ENCODE measurements at regions not wholly inside any gene's neighbourhood (a gene's known extent, or its start where the extent isn't known, plus 50 kb on each side); places are given as distances from the start of the nearest gene placed in this dataset.

GRCh38 chr5:92565673-92566072, 1015.3 kb downstream of the NR2F1-AS1 start:
- no peak for ATAC-seq
- no peaks in the 10 kb centered on the region for H3K4me1 ChIP-seq (ENCODE audit: low read depth)
- intact Hi-C loops (cut with DNase I, micrococcal nuclease): no loop called here
- DNase-seq: no peak
- H3K36me3 ChIP-seq (ENCODE audit: low read depth): no peaks in the 10 kb centered on the region
- no peaks in the 10 kb centered on the region for H3K9me3 ChIP-seq
- H3K4me3 ChIP-seq: no peak overlapping the region
- TF ChIP-seq CTCF (IDR thresholded peaks at IDR 0.05): no peak

GRCh38 chr5:92562065-92562464, 1019.0 kb downstream of the NR2F1-AS1 start:
- Histone ChIP-seq H3K36me3 (ENCODE audit: low read depth) (no peaks in the 10 kb centered on the region), H3K4me1 (ENCODE audit: low read depth) (no peaks in the 10 kb centered on the region), H3K9me3 (no peaks in the 10 kb centered on the region), H3K4me3 (no peak overlapping the region)
- intact Hi-C loops (cut with DNase I, micrococcal nuclease): no loop called here
- DNase-seq (no peak), ATAC-seq (no peak)
- no peak for TF ChIP-seq CTCF (IDR thresholded peaks at IDR 0.05)

- intact Hi-C loops (cut with DNase I, micrococcal nuclease): no loop called here
- DNase-seq: no peak
- no peaks in the 10 kb centered on the region for H3K4me1 ChIP-seq (ENCODE audit: low read depth)
- no peaks in the 10 kb centered on the region for H3K36me3 ChIP-seq (ENCODE audit: low read depth)
- no peak for ATAC-seq
- no peak overlapping the region for H3K4me3 ChIP-seq
- H3K9me3 ChIP-seq: no peaks in the 10 kb centered on the region
- TF ChIP-seq CTCF (IDR thresholded peaks at IDR 0.05): no peak
Measured at GRCh38 chr5:92561411-92561959, 1019.5 kb downstream of the NR2F1-AS1 start.

GRCh38 chr5:92560698-92561401, 1020.2 kb downstream of the NR2F1-AS1 start:
- DNase-seq (no peak), ATAC-seq (no peak)
- intact Hi-C loops (cut with DNase I, micrococcal nuclease): no loop called here

GRCh38 chr5:92559781-92560180, 1021.2 kb downstream of the NR2F1-AS1 start:
- Histone ChIP-seq H3K9me3 (no peaks in the 10 kb centered on the region), H3K4me3 (no peak overlapping the region), H3K36me3 (ENCODE audit: low read depth) (no peaks in the 10 kb centered on the region), H3K4me1 (ENCODE audit: low read depth) (no peaks in the 10 kb centered on the region)
- no peak for TF ChIP-seq CTCF (IDR thresholded peaks at IDR 0.05)
- no peak for DNase-seq
- ATAC-seq: no peak
- intact Hi-C loops (cut with DNase I, micrococcal nuclease): no loop called here

More at GRCh38 chr5:92560698-92561401, 1020.2 kb downstream of the NR2F1-AS1 start:
- Histone ChIP-seq H3K36me3 (ENCODE audit: low read depth) (no peaks in the 10 kb centered on the region), H3K4me1 (ENCODE audit: low read depth) (no peaks in the 10 kb centered on the region), H3K4me3 (no peak overlapping the region), H3K9me3 (no peaks in the 10 kb centered on the region)
- TF ChIP-seq CTCF (IDR thresholded peaks at IDR 0.05): no peak

Measured in mucosa of descending colon (tissue), 3 donors.